ENCODE measurements at regions not wholly inside any gene's neighbourhood (a gene's known extent, or its start where the extent isn't known, plus 50 kb on each side); places are given as distances from the start of the nearest gene placed in this dataset.
"Not testable (repeated sequence)": the region's sequence is repeated elsewhere in the genome, so short reads cannot be mapped to it uniquely, and the experiment has no call there.

DNA sequence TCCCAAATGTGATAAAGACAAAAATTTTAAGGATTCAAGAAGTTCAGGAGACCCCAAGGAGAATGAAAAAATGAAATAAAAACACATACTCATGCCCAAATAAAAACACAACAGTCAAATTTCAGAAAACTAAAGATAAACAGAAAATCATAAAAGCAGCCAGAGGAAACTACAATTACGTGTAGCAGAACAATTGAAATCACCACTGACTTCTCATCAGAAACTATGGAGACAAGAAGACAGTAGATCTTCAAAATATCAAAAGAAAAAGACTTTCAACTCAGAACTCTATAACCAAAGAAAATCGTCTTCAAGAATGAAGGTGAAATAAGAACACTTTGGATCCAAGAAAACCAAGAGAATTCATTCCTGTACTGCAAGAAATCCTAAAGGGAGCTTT, 54.9 kb downstream of the DIO3 start:
- DNase-seq (ENCODE audit: low read depth in 3 of 3, low spot score in 1 of 3) = no peak

DNA sequence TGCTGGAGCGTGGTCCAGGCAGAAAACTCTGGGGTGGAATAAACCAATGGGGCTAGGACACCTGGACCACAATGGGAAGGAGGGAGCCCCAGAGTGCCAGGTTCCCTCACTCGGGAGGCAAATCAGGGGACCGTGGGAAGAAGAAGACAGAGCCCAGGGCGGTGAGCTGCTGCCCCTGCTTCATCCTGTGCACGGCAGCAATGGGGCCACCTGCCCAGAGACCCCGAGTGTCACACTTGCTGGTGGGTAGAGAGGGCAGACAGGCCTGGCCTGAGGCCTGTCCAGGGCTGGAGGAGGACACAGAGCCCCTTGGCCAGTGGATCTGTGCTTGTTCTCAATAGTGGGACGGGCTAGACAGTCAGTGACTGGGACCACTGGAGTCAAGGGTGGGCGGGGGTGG, 58.2 kb downstream of the DIO3 start:
- DNase-seq (ENCODE audit: low read depth in 3 of 3, low spot score in 1 of 3) = no peak

DNA sequence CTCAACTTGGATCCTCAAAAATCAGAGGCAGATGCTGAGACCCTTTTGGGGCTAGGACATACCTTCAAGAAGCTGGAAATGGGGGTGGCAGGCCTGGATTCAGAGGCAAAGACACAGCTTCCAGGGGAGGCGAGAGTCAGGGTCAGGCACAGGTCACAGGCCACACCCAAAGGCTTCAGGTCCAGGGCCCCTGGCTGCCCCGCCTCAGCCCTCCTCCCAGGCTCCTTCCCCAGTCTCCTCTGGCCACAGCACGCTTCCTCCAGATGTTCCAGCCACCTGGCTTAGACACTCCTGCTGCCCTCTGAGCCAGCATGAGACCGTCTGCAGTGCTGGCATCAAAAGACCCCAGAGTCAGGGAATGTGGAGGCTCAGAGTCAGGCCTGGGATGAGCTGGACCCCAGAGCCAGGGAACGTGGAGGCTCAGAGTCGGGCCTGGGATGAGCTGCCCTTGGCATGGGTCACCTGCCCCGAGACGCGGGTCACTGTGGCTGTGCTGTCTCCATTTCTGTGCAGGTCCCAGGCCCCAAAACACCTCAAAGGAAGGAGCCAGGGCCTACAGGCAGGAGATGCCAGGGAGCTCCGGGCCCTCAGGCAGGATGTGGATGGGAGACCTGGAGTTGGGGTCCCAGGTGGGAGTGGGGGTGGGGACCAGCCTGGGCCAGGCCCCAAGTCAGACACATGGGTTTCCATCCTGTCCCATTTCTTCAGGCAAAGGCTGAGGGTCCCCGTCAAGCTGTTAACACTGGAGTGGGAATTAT, 58.9 kb downstream of the DIO3 start:
- DNase-seq (ENCODE audit: low read depth in 3 of 3, low spot score in 1 of 3) = no peak

DNA sequence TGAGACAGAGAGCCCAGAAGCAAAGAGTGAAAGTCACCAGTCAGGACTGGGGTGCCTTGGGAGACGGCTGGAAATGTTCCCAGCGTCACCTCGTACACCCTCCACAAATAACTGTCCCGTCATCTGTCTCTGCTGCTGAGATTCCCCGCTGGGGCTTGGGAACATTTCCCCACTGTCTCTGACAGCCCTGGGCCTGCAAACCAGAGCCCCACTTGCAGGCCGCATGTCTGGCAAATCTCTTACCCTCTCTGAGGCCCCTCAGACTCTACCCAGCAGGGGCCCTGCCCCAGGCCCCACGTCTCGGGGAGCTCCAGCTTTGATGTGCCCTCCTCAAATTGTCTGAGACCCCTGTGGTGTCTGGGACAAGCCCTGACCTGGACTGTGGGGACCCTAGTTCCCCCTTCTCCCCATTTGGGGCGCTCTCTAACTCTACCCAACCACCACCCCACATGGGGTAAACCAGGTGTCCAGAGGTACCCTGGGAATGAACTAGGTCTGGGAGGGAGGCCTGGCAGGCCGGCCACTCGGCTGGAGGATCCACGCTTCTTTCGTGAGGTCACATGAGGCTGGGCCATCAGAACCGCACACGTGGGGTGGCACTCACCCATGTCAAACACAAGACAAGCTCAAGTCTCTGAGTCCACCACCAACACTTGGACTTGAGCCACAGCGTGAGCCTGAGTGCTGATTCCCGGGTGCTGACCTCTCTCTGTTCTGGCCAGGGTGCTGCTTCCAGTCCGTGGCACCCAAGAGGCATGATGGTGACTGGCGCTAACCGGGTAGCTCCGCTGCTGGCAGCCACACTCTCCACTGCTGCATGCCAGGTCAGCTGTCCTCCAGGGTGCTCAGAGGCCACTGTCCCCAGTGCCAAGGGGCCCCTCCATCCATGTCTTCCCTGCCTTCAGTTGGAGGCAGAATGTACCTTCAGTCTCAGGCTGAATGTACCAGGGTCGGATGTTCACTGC, 59.8 kb downstream of the DIO3 start:
- DNase-seq (ENCODE audit: low read depth in 3 of 3, low spot score in 1 of 3) = no peak

DNA sequence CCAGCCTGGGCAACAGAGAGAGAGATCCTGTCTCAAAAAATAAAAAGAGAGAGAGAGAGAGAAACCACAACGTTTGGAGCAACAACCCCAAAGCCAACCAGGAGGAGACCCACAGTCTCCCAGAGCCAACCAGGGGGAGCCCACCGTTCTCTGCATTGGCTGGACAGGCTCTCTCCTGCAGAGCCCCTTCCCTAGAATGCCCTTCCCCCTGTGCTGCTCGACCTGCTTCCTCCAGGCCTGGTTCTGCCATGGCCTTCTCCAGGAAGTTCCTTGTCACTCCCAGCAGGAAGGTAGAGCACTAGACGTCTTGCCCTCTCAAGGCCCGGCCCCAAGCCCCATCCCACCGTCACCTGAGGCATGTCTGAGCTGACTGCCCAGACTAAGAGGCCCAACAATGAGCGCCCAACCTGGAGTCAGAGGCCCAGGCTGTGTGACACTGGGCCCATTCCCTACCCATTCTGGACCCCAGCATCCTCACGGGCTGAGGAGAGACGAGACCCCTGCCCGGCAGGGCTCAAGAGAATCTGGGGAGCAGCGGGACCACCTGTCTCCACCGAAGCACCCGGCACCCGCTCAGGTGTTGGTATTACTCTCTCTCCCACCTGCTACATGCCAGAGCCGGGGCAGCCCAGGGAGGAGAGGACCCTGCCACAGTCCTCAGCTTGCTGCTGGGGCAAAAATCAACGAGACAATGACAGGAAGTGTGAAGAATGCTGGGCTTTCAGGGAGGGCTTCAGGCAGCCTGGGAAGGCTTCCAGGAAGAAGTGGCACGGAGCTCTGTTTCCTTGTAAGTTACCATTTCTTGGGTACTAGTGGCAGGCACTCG, 61.2 kb downstream of the DIO3 start:
- DNase-seq (ENCODE audit: low read depth in 3 of 3, low spot score in 1 of 3) = no peak

DNA sequence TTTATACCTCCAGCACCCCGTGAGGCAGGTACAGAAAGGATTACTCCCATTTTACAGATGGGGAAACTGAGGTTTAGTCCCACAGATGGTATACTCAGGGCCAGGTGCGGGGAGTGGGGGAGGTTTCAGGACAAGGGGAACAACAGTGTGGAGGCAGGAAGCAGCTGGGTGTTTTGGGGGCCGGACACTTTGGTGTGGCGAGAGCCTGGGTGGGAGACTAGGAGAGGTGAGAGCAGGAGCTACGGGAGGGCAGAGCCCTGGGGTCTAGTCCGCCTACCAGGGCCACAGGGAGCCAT, 61.7 kb downstream of the DIO3 start:
- no peak for DNase-seq (ENCODE audit: low read depth in 3 of 3, low spot score in 1 of 3)

DNA sequence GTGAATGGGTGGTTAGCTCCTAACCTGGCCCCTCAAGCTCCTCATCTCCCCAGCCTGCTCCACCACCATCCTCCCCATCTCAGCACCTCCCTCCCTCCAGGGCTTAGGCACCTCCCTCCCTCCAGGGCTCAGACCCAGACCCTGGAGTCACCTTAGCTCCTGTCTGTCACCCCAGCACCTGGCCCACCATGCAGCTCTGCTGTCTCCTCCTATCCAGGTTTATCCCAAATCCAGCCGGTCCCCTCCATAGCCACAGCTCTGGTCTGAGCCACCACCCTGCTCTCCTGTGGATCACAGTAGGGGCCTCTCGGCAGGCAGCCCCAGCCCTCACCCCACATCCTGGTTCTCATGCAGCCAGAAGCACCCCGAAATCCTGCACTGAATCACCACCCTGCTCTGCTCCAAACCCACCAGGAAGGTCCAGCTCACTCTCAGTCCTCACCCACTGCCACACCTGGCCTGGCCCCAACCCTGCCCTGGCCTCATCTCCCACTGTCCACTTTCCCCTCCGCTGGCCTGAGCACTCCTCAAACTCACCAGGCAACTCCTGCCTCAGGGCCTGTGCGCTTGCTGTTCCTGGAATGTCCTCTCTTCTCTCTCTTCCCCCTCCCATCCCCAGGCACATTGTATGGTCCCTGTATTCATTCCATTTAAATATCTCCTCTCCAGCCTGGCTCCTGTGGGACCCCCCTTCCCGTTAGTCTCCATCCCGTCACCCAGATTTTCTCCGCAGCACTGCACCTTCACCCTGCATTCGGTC, 62.6 kb downstream of the DIO3 start:
- DNase-seq (ENCODE audit: low read depth in 3 of 3, low spot score in 1 of 3) = no peak

DNA sequence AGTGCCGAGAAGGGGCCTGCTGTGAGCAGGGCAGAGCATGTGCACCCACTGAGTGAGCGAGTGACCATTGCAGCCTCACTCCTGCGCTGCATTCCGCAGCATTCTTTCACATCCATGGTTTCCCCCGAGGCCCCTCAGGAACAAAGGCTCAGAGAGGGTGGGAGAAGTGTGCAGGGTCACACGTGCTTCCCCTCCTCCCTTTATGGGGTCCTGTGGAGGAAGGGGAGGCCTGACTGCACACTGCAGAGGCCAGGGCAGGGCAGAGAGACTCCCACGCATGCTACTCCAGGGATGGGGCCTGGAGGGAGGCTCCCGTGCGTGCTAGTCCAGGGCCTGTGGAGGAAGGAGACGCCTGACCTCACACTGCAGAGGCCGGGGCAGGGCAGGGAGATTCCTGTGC, 63.2 kb downstream of the DIO3 start:
- DNase-seq (ENCODE audit: low read depth in 3 of 3, low spot score in 1 of 3) = no peak

DNA sequence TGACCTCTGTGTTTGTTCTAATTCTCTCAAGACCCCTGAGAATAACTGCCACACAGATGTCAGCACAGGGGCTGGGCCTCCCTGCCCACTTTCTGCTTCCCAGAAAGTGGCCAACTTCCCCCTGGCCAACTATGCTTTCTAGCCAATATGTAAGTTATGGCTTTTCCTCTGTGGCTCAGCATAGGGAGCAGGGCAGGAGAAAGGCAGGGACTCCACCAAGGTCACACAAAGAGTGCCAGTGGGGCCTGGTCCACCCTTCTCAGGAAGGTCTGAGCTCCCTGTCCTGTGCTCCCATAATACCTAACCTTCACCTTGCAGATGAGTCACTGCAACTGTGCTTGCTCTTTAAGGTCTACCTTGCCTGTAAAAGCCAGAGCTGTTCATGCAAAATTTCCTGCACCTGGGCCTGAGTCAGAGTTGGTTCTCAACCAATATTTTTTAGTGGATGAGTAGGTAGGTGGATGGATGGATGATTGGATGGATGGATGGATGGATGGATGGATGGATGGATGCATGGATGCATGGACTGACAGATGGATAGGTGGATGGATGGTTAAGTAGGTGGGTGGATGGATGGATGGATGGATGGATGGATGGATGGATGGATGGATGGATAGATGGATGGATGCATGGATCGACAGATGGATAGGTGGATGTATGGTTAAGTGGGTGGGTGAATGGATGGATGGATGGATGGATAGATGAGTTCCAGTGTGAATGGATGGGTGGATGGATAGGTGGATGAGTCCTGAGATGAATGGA, 64.2 kb downstream of the DIO3 start:
- DNase-seq (ENCODE audit: low read depth in 3 of 3, low spot score in 1 of 3) = no peak

DNA sequence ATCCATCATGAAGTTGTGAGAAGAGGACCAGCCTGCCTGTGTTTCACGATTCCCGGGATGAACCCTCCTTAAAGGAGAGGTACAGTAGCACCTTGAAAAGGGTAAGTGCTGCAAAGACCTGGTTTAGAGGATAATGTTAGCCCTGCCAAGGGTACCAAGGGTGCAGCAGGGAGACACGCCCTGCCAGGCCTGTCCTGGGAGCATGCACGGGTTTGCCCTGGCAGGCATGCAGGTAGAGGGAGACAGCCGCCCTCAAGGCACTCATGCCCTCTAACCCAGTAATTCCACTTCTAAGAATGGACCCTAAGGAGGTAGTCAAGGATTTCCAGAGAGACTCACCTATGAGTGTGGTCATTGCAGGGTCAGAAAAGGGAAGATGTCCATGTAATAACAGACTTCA, 65.0 kb downstream of the DIO3 start:
- DNase-seq (ENCODE audit: low read depth in 3 of 3, low spot score in 1 of 3) = no peak

DNA sequence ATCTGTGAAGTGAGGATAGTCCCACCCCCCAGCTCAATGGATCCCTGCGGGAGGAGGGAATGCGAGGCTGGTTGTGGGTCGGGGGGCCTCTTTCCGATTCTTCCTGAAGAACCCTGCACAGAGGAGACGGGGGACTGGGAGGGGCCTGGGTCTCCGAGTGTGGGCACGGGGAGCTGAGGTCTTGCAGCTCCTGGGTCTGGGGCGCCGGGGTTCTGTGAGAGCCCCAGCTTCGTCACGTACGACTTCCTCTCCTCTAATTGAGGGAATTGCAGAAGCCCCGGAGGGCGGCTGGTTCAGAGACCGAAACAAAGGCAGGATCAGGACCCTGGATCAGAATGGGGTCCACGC, 66.6 kb downstream of the DIO3 start:
- DNase-seq (ENCODE audit: low read depth in 3 of 3, low spot score in 1 of 3) = no peak

DNA sequence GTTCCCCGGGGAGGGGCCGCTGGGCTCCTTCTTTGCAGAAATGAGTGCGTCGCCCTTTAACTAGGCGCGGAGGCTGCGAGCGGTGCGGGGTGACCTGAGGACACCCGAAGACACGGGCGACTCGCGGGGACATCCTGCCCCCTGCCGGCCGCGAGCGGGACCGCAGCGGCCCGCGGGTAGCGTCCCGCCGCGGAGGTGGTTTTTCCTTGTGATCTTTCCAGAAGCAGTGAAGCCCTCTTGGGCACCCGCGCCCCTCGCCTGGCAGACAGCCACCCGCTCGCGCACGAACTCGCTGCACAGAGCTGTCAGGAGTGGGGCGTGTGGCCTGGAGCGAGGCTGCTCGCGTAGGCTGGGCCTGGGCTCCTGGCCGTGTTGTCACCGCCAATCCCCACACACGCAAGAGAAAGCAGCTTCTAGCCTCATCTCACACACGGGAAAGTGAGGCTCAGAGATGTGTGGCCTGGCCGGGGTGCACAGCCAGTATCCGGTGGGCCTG, 67.2 kb downstream of the DIO3 start:
- DNase-seq (ENCODE audit: low read depth in 3 of 3, low spot score in 1 of 3) = peak; percentile 34 to 64 (median 51)

DNA sequence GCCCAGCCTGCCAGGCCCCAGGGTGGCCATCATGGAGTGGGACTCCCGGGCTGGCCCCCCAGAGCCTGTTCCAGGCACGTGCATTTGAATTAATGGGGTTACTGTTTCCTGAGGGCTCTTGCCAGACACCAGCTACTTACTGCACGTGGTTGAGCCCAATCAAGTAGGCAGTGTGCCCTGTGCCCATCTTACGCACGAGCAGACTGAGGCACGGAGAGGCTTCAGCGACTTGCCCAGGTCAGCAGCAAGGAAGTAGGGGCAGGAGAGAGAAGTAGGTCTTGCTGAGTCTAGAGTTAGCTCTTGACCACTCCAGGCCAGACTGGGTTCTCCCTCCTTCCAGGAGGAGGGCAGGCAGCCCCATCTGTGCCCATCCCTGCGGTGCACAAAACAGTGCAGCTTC, 67.7 kb downstream of the DIO3 start:
- no peak for DNase-seq (ENCODE audit: low read depth in 3 of 3, low spot score in 1 of 3)

DNA sequence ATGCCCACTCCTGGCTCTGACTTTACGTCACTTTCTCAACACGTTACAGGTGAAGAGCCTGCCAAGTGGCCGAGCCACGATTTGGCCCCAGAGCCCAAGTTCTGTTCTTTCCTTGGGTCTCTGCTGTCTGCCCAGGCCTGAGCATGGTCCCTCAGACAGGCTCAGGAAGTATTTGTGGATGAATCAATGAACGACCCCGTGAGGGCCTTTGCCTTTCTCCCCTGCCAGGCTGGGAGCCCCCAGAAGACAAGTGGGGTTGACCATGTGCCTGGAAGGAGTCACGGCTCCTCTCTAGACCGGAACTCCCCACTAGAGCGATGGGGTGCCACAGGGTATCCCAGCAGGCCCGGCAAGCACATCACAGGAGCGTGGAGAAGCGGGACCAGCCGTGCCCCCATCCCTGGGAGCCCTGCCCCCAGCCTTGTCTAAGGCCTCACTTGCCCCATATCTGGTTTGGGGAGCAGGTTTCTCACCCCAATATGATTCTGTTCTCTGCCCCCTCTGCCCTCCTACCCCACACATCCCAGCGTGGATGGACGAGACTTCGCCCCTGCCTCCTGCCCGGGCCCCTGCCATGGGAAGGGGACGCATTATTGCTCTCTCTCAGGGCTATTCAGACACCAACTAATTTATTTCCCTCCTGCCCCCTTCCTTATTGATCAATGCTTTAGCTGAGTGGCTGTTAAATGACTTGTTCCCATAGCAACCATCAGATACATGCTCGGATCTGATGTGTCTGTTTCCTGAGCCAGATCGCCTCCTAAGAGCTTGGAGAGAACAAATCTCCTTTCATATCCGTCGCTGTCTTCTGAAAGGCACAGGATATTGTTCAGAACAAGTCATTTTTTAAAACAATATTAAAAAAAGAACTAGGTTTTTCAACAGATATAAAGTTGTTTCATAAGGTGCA, 69.0 kb downstream of the DIO3 start:
- DNase-seq (ENCODE audit: low read depth in 3 of 3, low spot score in 1 of 3) = no peak

DNA sequence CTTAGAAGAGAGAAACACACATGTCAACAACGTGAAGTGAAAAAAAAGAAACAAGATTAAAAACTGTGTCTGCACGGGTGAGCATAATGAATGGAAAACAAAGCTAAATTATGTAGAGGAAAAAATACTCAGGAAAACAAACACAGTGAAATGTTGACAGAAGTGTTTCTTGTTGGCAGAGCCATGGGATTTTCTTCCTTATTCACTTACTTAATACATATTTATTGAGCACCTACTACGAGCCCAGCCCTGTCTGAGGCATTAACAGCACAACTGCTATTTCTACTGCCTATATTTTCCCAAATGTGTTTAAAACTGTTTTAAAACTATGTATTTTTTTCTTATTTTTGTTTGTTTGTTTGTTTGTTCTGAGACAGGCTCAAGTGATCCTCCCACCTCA, 69.9 kb downstream of the DIO3 start:
- no peak for DNase-seq (ENCODE audit: low read depth in 3 of 3, low spot score in 1 of 3)

DNA sequence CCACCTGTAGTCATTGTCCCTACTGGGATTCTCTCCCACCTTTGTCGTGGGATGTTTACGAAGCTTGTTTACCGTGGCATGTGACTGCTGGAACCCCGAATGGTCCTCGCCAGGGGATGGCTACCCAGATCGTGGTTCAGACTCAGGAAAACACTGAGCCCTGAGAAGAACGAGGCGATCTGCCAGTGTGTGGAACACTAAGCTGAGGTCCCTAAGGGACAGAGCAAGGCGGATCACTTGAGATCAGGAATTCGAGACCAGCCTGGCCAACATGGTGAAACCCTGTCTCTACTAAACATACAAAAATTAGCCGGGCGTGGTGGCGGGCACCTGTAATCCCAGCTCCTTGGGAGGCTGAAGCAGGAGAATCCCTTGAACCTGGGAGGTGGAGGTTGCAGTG, 70.7 kb downstream of the DIO3 start:
- DNase-seq (ENCODE audit: low read depth in 3 of 3, low spot score in 1 of 3) = not testable (repeated sequence)

DNA sequence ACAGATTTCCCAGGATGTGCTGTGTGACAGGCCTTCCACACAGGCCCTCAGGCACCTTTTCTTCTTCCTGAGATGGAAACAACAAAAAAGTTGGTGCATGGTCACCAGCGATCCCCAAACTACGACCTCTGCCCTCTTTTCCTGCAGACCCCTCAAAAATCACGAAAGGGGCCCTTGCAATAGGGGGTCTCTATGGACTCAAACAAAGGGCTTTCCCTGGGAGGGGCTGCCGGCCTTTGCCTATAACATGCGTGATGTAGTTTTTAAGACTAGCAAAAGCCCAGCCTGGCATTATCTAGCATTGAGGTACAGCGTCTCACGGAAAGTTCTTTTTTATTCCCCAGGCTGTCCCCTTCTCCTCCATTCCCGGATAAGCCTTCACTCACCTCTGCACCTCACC, 71.2 kb downstream of the DIO3 start:
- no peak for DNase-seq (ENCODE audit: low read depth in 3 of 3, low spot score in 1 of 3)

DNA sequence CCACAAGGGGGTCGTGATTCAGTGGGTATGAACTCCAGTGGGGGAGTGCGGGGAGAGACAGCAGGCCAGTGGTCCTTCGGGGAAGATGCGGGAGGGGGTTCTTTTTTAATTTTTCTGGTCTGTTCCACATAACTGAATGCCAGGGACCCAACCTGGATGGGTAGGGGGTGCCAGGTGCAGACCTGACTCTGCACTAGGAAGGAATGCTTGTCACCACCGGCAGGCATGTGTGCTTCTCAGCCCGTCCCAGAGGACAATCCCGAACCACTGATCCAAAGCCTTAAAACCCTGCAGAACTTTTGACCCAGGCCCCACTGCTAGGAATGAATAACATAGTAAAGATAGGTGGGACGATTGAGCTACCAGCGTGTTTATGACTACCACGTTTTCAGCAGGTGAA, 72.0 kb downstream of the DIO3 start:
- no peak for DNase-seq (ENCODE audit: low read depth in 3 of 3, low spot score in 1 of 3)

DNA sequence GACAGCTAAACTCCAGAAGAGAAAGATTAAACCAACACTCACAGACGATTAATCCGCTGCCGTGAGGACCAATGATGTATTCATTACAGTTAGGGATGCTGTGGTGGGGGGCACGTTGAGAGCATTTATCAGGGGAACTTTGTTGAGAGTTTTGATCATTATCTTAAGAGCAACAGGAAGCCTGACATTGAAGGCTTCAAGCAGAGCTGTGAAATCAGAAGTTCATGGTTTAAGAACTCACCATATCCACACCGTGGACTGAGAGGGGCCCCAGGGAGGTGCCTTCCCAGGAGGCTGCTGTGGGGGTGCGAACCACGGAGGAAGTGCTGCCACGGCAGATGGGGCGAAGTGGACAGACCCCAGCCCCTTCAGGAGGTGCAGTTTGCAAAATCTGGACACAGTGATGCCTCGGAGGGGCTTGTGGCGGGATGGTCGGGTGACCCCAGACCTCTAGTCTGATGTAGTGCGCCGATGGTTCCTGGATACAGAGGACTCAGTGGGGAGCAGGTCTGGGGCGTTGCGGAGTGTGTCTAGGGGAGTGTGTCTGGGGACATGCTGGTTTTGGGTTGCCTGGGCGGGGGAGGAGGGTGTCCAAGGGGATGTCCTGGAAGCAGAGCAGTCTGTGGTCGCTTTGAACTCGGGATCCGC, 73.0 kb downstream of the DIO3 start:
- DNase-seq (ENCODE audit: low read depth in 3 of 3, low spot score in 1 of 3) = no peak

Data from stimulated activated CD4-positive, alpha-beta T cell treated with anti-CD3 and anti-CD28 coated beads, TNF-alpha, amount 100 ng/mL, for 1 hour (primary cell).